ENCODE measurements at regions not wholly inside any gene's neighbourhood (a gene's known extent, or its start where the extent isn't known, plus 50 kb on each side); places are given as distances from the start of the nearest gene placed in this dataset.
A peak's percentile ranks its signal among the peaks of the same experiment; 100 is the strongest.
"Not testable (repeated sequence)": the region's sequence is repeated elsewhere in the genome, so short reads cannot be mapped to it uniquely, and the experiment has no call there.

DNA sequence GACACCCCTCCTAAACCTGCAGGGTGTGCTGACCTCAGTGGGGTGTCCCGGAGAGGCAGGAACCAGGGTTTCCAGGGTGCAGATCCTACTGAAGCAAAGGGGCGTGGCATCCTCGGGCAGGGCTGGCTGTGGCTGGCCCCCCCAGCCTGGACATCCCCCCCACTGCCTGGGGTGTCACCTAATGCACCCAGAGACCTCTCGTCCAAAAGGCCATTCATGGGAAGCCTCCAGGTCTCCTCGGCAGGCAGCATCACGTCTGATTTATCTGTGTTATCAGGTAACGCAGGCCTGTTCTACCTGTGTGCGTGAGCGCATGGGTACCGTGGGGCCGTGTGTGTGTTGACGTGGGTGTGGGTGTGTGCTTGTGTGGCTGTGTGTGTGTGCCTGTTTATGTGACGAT is 210.0 kb downstream of the SHOX start:
- Histone ChIP-seq H3K27me3 (no peaks in the 10 kb centered on the region), H3K4me1 (peaks cover 0 to 5% (median 2%) of the 10 kb centered on the region in 4 donors), H3K36me3 (no peaks in the 10 kb centered on the region), H3K27ac (no peak overlapping the region), H3K4me3 (no peak overlapping the region), H3K9me3 (peaks cover 0 to 10% (median 7%) of the 10 kb centered on the region in 3 donors)
- no peak for DNase-seq
- intact Hi-C loops (cut with DNase I; ENCODE audit: low total_unique reads) = no loop called here
- TF ChIP-seq, protein P1, sequence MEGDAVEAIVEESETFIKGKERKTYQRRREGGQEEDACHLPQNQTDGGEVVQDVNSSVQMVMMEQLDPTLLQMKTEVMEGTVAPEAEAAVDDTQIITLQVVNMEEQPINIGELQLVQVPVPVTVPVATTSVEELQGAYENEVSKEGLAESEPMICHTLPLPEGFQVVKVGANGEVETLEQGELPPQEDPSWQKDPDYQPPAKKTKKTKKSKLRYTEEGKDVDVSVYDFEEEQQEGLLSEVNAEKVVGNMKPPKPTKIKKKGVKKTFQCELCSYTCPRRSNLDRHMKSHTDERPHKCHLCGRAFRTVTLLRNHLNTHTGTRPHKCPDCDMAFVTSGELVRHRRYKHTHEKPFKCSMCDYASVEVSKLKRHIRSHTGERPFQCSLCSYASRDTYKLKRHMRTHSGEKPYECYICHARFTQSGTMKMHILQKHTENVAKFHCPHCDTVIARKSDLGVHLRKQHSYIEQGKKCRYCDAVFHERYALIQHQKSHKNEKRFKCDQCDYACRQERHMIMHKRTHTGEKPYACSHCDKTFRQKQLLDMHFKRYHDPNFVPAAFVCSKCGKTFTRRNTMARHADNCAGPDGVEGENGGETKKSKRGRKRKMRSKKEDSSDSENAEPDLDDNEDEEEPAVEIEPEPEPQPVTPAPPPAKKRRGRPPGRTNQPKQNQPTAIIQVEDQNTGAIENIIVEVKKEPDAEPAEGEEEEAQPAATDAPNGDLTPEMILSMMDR (IDR thresholded peaks at IDR 0.05) = no peak

DNA sequence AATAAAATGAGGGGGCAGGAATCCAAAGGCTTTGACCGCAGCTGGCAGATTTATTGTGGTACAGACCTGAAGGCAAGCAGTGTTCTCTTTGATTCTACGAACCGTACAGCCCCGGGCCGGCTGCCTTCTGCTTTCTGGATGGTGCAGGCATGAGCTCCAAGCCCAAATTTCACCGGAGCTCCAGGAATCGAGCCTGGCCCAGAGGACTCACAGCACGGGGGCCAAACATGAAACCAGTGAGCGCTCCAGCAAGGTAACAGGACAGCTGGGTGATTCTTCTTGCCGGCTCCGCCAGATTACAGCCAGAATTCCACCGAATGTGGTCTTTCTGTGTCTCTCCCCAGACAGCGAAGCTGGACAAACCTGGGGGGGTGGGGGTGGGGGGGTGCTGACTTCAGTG is 208.1 kb downstream of the SHOX start:
- intact Hi-C loops (cut with DNase I; ENCODE audit: low total_unique reads); H3K4me3 ChIP-seq; H3K4me1 ChIP-seq; H3K27me3 ChIP-seq; DNase-seq; H3K36me3 ChIP-seq; H3K27ac ChIP-seq: not testable (repeated sequence)
- peaks cover 0 to 14% (median 7%) of the 10 kb centered on the region in 3 donors for H3K9me3 ChIP-seq

DNA sequence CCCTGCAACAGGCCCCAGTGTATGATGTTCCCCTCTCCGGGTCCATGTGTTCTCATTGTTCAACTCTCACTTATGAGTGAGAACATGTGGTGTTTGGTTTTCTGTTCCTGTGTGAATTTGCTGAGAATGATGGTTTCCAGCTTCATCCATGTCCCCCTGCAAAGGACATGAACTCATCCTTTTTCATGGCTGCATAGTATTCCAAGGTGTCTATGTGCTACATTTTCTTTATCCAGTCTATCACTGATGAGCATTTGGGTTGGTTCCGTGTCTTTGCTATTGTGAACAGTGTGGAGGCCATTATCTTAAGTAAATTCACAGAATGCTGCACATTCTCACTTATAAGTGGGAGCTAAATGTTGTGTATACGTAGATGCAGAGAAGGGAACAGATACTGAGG is 205.3 kb downstream of the SHOX start:
- intact Hi-C loops (cut with DNase I; ENCODE audit: low total_unique reads); H3K4me3 ChIP-seq; H3K4me1 ChIP-seq; DNase-seq; H3K27ac ChIP-seq; H3K27me3 ChIP-seq; H3K36me3 ChIP-seq: not testable (repeated sequence)
- H3K9me3 ChIP-seq = peaks cover 0 to 20% (median 7%) of the 10 kb centered on the region in 3 donors

DNA sequence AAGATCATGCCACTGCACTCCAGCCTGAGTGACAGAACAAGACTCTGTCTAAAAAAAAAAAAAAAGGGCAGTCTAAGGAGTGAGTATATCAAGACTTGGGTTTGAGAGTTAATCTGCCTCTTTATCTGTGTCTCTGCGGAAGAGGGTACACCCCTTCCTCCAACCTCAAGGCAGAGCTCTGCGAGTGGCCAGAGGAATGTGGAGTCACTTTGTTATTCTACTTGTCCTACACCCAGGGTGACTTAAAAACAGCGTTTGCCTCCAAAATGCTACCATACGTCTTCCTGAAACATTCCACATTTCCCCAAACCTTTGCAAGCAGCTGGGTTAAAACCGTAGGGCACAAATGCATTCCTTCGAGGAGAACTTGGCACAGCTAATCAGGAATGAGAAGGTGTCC is 199.9 kb downstream of the SHOX start:
- no peak for DNase-seq
- Histone ChIP-seq H3K4me3 (no peak overlapping the region), H3K36me3 (no peaks in the 10 kb centered on the region), H3K27ac (no peak overlapping the region), H3K9me3 (peaks cover 0 to 10% (median 0%) of the 10 kb centered on the region in 3 donors), H3K27me3 (no peaks in the 10 kb centered on the region), H3K4me1 (peaks cover 0 to 26% (median 3%) of the 10 kb centered on the region in 4 donors)
- TF ChIP-seq, protein P1 (IDR thresholded peaks at IDR 0.05) = no peak
- intact Hi-C loops (cut with DNase I; ENCODE audit: low total_unique reads) = no loop called here

DNA sequence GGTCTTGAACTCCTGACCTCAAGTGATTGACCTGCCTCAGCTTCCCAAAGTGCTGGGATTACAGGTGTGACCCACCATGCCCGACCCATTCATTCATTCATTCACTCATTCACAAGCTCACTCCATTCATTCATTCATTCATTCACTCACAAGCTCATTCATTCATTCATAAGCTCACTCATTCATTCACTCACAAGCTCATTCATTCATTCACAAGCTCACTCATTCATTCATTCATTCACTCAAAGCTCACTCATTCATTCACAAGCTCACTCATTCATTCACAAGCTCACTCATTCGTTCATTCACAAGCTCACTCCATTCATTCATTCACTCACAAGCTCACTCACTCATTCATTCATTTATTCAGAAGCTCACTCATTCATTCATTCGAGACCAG is 198.6 kb downstream of the SHOX start:
- no peaks in the 10 kb centered on the region for H3K27me3 ChIP-seq
- no peak overlapping the region for H3K4me3 ChIP-seq
- peaks cover 0 to 28% (median 3%) of the 10 kb centered on the region in 4 donors for H3K4me1 ChIP-seq
- peaks cover 0 to 10% (median 0%) of the 10 kb centered on the region in 3 donors for H3K9me3 ChIP-seq
- intact Hi-C loops (cut with DNase I; ENCODE audit: low total_unique reads) = no loop called here
- TF ChIP-seq, protein P1 (IDR thresholded peaks at IDR 0.05) = no peak
- peak overlapping the region; percentile 57 to 65 for H3K27ac ChIP-seq
- no peak for DNase-seq
- H3K36me3 ChIP-seq = no peaks in the 10 kb centered on the region

DNA sequence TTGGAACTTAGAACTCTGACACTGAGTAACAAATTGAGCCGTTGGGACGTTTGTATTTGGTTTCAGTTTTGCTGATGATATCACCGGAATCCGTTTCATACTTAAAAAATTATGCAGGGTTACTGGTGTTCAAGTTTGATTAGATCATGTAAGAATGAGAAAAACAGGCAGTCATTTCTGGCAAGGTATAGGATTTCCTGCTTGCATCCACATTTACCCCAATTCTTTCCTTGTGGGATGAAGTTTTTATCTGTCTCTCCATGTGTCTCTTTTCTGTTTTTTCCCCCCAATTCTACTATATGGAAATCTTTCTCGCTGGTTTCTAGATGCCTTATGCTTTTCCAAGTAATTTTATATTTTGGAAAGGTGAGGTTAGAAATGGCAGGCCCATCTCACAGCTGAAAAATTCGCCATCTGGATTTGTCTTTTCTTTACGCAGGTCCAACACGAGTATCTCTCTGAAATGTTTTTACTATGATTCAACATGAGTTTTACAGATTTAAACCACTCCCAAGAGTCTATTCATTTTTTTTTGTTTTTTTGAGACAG is 197.9 kb downstream of the SHOX start:
- Histone ChIP-seq H3K4me3 (peak overlapping the region; percentile 12 to 40), H3K9me3 (peaks cover 0 to 5% (median 0%) of the 10 kb centered on the region in 3 donors), H3K4me1 (peaks cover 0 to 28% (median 3%) of the 10 kb centered on the region in 4 donors), H3K27ac (peak overlapping the region; percentile 57 to 65), H3K27me3 (no peaks in the 10 kb centered on the region), H3K36me3 (no peaks in the 10 kb centered on the region)
- TF ChIP-seq, protein P1 (IDR thresholded peaks at IDR 0.05) = no peak
- no peak for DNase-seq
- intact Hi-C loops (cut with DNase I; ENCODE audit: low total_unique reads) = no loop called here

DNA sequence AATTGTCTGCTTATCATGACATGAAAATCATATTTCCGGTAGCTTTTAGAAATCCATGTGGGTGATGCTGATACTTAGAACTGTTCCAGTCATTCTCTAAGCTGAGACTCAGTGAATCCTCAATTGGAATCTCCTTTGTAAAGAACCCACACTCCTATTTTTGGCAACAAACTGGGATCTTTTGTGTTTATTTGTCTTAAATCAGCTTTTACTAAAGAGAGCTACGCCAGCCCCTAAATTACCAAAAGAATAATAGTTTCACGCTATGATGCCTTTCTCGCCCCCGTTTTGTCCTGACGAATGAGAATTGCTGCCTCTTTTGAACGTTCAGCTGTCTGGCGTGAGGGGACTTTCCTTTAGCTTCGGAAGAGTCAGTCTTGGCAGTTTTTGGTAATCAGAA is 195.9 kb downstream of the SHOX start:
- DNase-seq = no peak
- Histone ChIP-seq H3K4me3 (peak overlapping the region; percentile 19 to 39), H3K9me3 (no peaks in the 10 kb centered on the region), H3K36me3 (no peaks in the 10 kb centered on the region), H3K4me1 (peaks cover 0 to 37% (median 4%) of the 10 kb centered on the region in 4 donors), H3K27me3 (no peaks in the 10 kb centered on the region), H3K27ac (peak overlapping the region; percentile 76 to 81)
- intact Hi-C loops (cut with DNase I; ENCODE audit: low total_unique reads) = no loop called here
- TF ChIP-seq, protein P1 (IDR thresholded peaks at IDR 0.05) = no peak
